WTC11 (cell line): ENCODE measurements at regions not wholly inside any gene's neighbourhood (a gene's known extent, or its start where the extent isn't known, plus 50 kb on each side); places are given as distances from the start of the nearest gene placed in this dataset.

Source experiments
- ATAC-seq: fragments of 200-7000 bp; cut with Tn5 transposase; 2 replicates; pipeline ENCODE4 v1.10.0; 2021; ENCODE audit warnings: mild to moderate bottlenecking, moderate library complexity
- CTCF ChIA-PET: fragments of 300-600 bp; sonication (Branson Sonifier 250); formaldehyde crosslinking; loops from one replicate; lab custom pipeline; 2021; ENCODE audit warnings: antibody characterized with exemption; lab: Charles Lee
- POLR2A ChIA-PET: fragments of 350-600 bp; sonication (Branson Sonifier 250); formaldehyde crosslinking; loops from one replicate; lab custom pipeline; 2021; ENCODE audit warnings: antibody characterized with exemption; lab: Charles Lee
- DNase-seq: peaks from one replicate; pipeline ENCODE4 v3.0.0; 2021; ENCODE audit warnings: low spot score
- H3K27ac Mint-ChIP-seq: 2 replicates; pipeline ENCODE4 v1.8.0; 2021; ENCODE audit warnings: mixed read lengths
- H3K27me3 Mint-ChIP-seq: 2 replicates; pipeline ENCODE4 v1.8.0; 2021; ENCODE audit warnings: low read depth, mild to moderate bottlenecking, moderate library complexity, mixed read lengths
- H3K36me3 Mint-ChIP-seq: 2 replicates; pipeline ENCODE4 v1.8.0; 2021; ENCODE audit warnings: mixed read lengths
- H3K4me1 Mint-ChIP-seq: 2 replicates; pipeline ENCODE4 v1.8.0; 2022; ENCODE audit warnings: mixed read lengths
- H3K4me3 Mint-ChIP-seq: 2 replicates; pipeline ENCODE4 v1.8.0; 2021; ENCODE audit warnings: mild to moderate bottlenecking, moderate library complexity, mixed read lengths
- H3K9me3 Mint-ChIP-seq: 2 replicates; pipeline ENCODE4 v1.8.0; 2021; ENCODE audit warnings: mixed read lengths
- ARID4B ChIP-seq: sonication (generic); formaldehyde crosslinking; IDR thresholded peaks from 2 replicates; pipeline ENCODE4 v1.8.0; 2023; ENCODE audit warnings: missing genetic modification reagents, mild to moderate bottlenecking, borderline replicate concordance
- CREM ChIP-seq: sonication (generic); formaldehyde crosslinking; IDR thresholded peaks from 2 replicates; pipeline ENCODE4 v1.8.1; 2022; ENCODE audit warnings: mild to moderate bottlenecking, missing genetic modification reagents, moderate library complexity
- E2F4 ChIP-seq: sonication (generic); formaldehyde crosslinking; IDR thresholded peaks from 2 replicates; pipeline ENCODE4 v1.8.1; 2022; ENCODE audit warnings: low read depth, mild to moderate bottlenecking, moderate library complexity, missing genetic modification reagents, borderline replicate concordance
- ELF4 ChIP-seq: sonication (generic); formaldehyde crosslinking; IDR thresholded peaks from 2 replicates; pipeline ENCODE4 v1.8.1; 2022; ENCODE audit warnings: low read depth, mild to moderate bottlenecking, moderate library complexity, missing genetic modification reagents
- EMX1 ChIP-seq: fragments of 250-450 bp; sonication (Bioruptor Pico); IDR thresholded peaks from 2 replicates; pipeline ENCODE4 v1.8.0; 2021; ENCODE audit warnings: mild to moderate bottlenecking
- ERG ChIP-seq: fragments of 250-450 bp; sonication (Bioruptor Pico); IDR thresholded peaks from 2 replicates; pipeline ENCODE4 v1.8.0; 2021; ENCODE audit warnings: mild to moderate bottlenecking
- IRF1 ChIP-seq: sonication (generic); formaldehyde crosslinking; IDR thresholded peaks from 2 replicates; pipeline ENCODE4 v1.8.0; 2023; ENCODE audit warnings: missing genetic modification reagents
- JUN ChIP-seq: sonication (generic); formaldehyde crosslinking; IDR thresholded peaks from 2 replicates; pipeline ENCODE4 v1.8.0; 2023; ENCODE audit warnings: mild to moderate bottlenecking, missing genetic modification reagents
- MXD4 ChIP-seq: fragments of 250-450 bp; sonication (Bioruptor Pico); IDR thresholded peaks from 2 replicates; pipeline ENCODE4 v1.8.0; 2021; ENCODE audit warnings: mild to moderate bottlenecking, moderate library complexity, borderline replicate concordance
- NR1H2 ChIP-seq: sonication (generic); formaldehyde crosslinking; IDR thresholded peaks from 2 replicates; pipeline ENCODE4 v1.9.0; 2021; ENCODE audit warnings: mild to moderate bottlenecking, moderate library complexity, missing genetic modification reagents
- PRDM15 ChIP-seq: sonication (generic); formaldehyde crosslinking; IDR thresholded peaks from 2 replicates; pipeline ENCODE4 v1.8.0; 2022; ENCODE audit warnings: missing genetic modification reagents
- RELA ChIP-seq: sonication (generic); formaldehyde crosslinking; IDR thresholded peaks from 2 replicates; pipeline ENCODE4 v1.8.1; 2022; ENCODE audit warnings: missing genetic modification reagents, mild to moderate bottlenecking, borderline replicate concordance
- RORB ChIP-seq: fragments of 250-450 bp; sonication (Bioruptor Pico); IDR thresholded peaks from 2 replicates; pipeline ENCODE4 v1.9.0; 2021; ENCODE audit warnings: mild to moderate bottlenecking
- SMAD3 ChIP-seq: sonication (generic); formaldehyde crosslinking; IDR thresholded peaks from 2 replicates; pipeline ENCODE4 v1.8.0; 2022; ENCODE audit warnings: missing genetic modification reagents, mild to moderate bottlenecking, borderline replicate concordance
- SOX15 ChIP-seq: fragments of 250-450 bp; sonication (Bioruptor Pico); IDR thresholded peaks from 2 replicates; pipeline ENCODE4 v1.9.0; 2021; ENCODE audit warnings: mild to moderate bottlenecking
- ZNF263 ChIP-seq: sonication (generic); formaldehyde crosslinking; IDR thresholded peaks from 2 replicates; pipeline ENCODE4 v1.8.1; 2022; ENCODE audit warnings: low read depth, mild to moderate bottlenecking, moderate library complexity, missing genetic modification reagents
- ZNF416 ChIP-seq: fragments of 250-450 bp; sonication (Bioruptor Pico); IDR thresholded peaks from 2 replicates; pipeline ENCODE4 v1.9.0; 2021; ENCODE audit warnings: mild to moderate bottlenecking, inconsistent platforms
- ZNF423 ChIP-seq: fragments of 250-450 bp; sonication (Bioruptor Pico); IDR thresholded peaks from 2 replicates; pipeline ENCODE4 v2.1.2; 2022; ENCODE audit warnings: mild to moderate bottlenecking, moderate library complexity
- ZNF532 ChIP-seq: fragments of 250-450 bp; sonication (Bioruptor Pico); IDR thresholded peaks from 2 replicates; pipeline ENCODE4 v1.9.0; 2021; ENCODE audit warnings: mild to moderate bottlenecking, borderline replicate concordance

GRCh38 chr15:91444656-91445055 is 344.6 kb downstream of the SV2B start (continued):
- no peak for TF ChIP-seq PRDM15 (CRISPR knock-in tag)
- no peak for TF ChIP-seq EMX1 (CRISPR knock-in tag)
- no peak for TF ChIP-seq ARID4B (CRISPR knock-in tag)
- TF ChIP-seq E2F4: no peak
- no peak for TF ChIP-seq IRF1
- TF ChIP-seq ELF4 (CRISPR knock-in tag): no peak

GRCh38 chr15:91445695-91446228 is 345.7 kb downstream of the SV2B start:
- Mint-ChIP-seq H3K27ac (no peak overlapping the region), H3K9me3 (peaks cover 14% of the 10 kb centered on the region), H3K4me1 (no peaks in the 10 kb centered on the region), H3K4me3 (no peak overlapping the region), H3K27me3 (no peaks in the 10 kb centered on the region; the same call in 1 of the 2 replicates), H3K36me3 (no peaks in the 10 kb centered on the region)
- ChIA-PET POLR2A (interaction anchor here (0.5 kb wide), 1 partner anchor 248 kb away, joined by 3 read pairs; no protein-coding TSS in a partner anchor), CTCF (no interaction called here)
- ATAC-seq (no peak), DNase-seq (no peak)
- TF ChIP-seq SMAD3 (CRISPR knock-in tag) (no peak), JUN (CRISPR knock-in tag) (no peak), ZNF263 (no peak), RORB (CRISPR knock-in tag) (no peak), ERG (CRISPR knock-in tag) (no peak), CREM (CRISPR knock-in tag) (no peak), ZNF532 (CRISPR knock-in tag) (no peak), ZNF423 (no peak), ZNF416 (CRISPR knock-in tag) (no peak), RELA (CRISPR knock-in tag) (no peak), IRF1 (no peak), SOX15 (CRISPR knock-in tag) (no peak), MXD4 (CRISPR knock-in tag) (no peak), NR1H2 (no peak)
